Coronary artery (tissue), 2 donors: ENCODE measurements at regions not wholly inside any gene's neighbourhood (a gene's known extent, or its start where the extent isn't known, plus 50 kb on each side); places are given as distances from the start of the nearest gene placed in this dataset.

Experiments used
- DNase-seq: peaks from one replicate; pipeline ENCODE4 v3.0.0-alpha.2; 2017; ENCODE audit warnings: low spot score
- H3K27ac ChIP-seq, 2 donors: fragments of 200-600 bp; sonication (generic); one replicate each; pipeline ENCODE4 v1.5.1; 2016 to 2019
- H3K4me3 ChIP-seq: fragments of 200-600 bp; sonication (generic); 2 replicates; pipeline ENCODE4 v1.5.1; 2016; ENCODE audit warnings: mild to moderate bottlenecking, moderate library complexity
- TF ChIP-seq, protein P1 (sequence below): fragments of 200-600 bp; sonication (generic); IDR thresholded peaks from one replicate; pipeline ENCODE4 v1.5.1; 2019; ENCODE audit warnings: antibody characterized with exemption

DNA sequence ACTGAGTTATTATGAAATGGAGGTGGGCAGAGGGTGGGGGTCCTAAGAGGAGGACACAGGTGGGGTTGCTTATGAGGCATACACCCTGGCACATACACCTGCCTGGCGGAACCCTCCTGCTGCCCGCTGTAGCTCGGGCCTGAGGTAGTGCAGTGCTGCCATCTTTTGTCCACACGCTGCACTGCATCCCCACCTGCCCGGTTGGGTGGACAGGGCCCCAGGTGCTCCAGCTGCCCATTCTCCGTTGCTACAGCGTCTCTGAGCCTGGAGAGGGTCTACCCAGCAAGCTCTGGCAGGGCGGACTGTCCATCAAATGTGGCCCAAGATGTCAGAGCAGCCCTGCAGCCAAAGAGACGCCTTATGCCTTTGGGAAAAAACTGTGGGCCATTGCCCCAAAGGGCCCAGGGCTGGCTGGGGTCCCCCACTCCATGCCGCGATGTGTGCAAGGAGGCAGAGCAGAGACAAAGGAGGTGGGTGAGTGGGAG, 131.2 kb downstream of the BUD13 start:
- TF ChIP-seq, protein P1, sequence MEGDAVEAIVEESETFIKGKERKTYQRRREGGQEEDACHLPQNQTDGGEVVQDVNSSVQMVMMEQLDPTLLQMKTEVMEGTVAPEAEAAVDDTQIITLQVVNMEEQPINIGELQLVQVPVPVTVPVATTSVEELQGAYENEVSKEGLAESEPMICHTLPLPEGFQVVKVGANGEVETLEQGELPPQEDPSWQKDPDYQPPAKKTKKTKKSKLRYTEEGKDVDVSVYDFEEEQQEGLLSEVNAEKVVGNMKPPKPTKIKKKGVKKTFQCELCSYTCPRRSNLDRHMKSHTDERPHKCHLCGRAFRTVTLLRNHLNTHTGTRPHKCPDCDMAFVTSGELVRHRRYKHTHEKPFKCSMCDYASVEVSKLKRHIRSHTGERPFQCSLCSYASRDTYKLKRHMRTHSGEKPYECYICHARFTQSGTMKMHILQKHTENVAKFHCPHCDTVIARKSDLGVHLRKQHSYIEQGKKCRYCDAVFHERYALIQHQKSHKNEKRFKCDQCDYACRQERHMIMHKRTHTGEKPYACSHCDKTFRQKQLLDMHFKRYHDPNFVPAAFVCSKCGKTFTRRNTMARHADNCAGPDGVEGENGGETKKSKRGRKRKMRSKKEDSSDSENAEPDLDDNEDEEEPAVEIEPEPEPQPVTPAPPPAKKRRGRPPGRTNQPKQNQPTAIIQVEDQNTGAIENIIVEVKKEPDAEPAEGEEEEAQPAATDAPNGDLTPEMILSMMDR = no peak
- DNase-seq = peak; percentile 58
- H3K27ac ChIP-seq = no peak overlapping the region
- H3K4me3 ChIP-seq = no peak overlapping the region

DNA sequence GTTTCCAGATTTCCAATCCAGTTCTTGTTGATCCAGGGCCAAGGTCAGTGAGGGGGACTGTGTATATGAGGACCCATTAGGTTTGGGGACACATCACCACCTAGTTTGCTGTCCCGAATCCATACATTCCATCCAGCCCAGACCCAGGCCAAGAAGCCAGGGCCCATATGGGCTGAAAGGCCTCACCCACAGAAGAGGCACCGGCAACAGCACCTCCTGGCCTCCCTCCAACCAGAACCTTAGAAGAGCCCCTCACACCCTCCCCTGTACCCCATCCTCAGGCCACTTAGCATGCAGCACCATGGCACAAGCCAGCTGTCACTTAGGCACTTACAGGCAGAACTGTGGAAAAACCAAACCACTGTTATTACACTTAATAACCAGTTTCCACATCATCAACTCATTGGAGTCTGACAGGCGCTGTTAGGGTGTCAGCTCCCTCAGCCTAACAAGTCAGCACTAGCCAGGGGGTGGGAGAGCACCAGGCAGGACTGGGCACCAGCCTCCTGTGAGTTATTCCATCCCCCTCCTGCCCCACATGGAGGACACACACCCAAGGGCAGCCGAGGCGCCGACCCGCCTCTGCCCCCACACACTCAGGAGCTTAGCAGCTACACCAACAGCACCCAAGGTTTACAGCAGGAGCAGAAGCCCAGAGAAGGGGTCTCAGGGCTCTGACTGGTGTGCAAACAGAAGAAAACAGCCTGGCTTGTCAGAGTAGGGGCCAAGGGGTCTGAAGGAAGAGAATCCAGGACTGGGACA, 132.0 kb downstream of the BUD13 start:
- Histone ChIP-seq H3K4me3 (no peak overlapping the region), H3K27ac (no peak overlapping the region)
- TF ChIP-seq, protein P1 = no peak
- peak; percentile 43 for DNase-seq

DNA sequence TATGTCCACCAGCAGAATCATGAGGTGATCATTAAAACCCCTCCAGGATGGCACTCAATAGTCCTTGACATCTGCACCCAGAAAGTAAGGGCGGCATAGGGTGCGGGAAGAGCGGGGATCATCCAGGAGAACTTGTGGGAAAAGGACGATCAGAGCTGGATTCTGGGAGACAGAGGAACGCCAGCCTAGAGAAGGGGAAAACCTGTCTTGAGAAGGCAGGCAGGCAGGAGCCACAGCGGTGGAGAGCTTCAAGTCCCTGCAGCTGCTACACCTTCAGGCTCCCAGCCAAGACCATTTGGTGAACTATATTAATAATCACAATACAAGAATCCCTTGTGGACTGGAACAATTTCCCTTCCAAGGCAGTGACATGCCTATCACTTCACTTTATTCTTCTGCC, 134.3 kb downstream of the BUD13 start:
- peak; percentile 36 for DNase-seq
- TF ChIP-seq, protein P1 = no peak
- Histone ChIP-seq H3K4me3 (no peak overlapping the region), H3K27ac (no peak overlapping the region)

DNA sequence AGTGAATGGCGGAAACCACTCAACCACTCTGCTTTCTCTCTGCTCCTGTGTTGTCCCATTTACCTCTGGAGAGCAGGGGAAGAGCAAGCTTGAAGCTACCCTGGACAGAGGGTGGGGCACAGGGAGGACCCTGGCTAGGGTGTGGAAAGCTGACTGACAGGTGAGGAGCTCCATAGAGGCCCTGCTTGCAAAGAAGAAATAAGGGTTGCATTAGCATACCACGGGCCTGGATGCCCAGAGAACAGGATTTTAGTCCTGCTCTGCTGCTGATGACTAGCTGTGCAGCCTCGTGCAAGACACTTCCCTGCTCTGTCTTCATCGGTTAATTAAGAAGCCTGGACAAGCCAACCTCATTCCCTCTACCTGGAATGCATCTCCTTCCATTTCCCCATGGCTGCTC, 135.0 kb downstream of the BUD13 start:
- no peak overlapping the region for H3K27ac ChIP-seq
- TF ChIP-seq, protein P1 = no peak
- no peak overlapping the region for H3K4me3 ChIP-seq
- peak; percentile 43 for DNase-seq

DNA sequence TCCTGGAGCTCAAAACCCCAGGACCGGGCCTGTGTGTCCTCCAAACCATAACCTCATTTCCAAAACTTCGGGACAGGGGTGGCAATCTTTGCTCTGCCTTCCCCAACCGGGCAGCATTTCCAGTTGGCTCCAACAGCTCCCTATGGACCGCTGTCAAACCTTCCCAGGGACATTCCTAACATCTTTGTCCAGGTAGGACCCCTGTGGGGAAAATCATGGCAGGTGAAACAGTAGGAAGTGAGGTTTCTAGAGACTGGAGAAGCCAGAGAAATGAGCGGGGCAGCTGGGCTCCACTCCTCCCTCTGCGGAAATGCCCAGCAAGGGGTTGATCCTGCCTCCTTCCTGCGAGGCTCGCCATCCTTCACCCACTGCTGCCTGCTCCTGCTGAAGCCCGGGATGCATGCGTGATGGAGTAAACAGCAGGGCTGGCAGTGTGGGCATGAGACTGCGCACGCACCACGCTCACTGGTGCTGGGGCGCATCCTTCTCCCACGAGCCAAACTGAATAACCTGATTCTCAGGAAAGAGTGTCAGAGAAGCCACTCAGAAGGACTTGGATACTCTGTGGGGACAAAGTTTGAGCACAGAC, 136.4 kb downstream of the BUD13 start:
- Histone ChIP-seq H3K27ac (no peak overlapping the region), H3K4me3 (no peak overlapping the region)
- DNase-seq = peak; percentile 46
- TF ChIP-seq, protein P1 = no peak

DNA sequence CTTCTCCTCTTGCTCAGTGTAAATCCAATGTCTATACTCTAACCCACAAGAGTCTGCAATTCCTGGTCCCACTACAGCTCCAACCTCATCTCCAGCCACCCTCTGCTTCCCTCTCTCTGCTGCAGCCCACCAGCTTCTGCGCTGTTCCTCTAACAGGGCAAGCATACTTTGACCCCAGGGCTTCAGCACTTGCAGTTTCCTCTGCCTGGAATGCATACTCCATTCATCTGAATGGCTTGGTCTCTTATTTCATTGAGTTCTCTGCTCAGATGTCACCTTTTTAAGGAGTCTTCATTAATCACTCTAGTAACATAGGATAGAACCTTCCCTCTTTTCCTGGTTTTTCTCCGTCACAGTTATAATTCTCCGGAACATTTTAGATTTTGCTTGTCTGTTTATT, 141.6 kb downstream of the BUD13 start:
- no peak overlapping the region for H3K4me3 ChIP-seq

More for the DNA sequence above, 141.6 kb downstream of the BUD13 start:
- TF ChIP-seq, protein P1 = no peak
- peak; percentile 40 for DNase-seq
- H3K27ac ChIP-seq = no peak overlapping the region
